GM12864 (cell line): ENCODE measurements at regions not wholly inside any gene's neighbourhood (a gene's known extent, or its start where the extent isn't known, plus 50 kb on each side); places are given as distances from the start of the nearest gene placed in this dataset.

ENCODE experiments used
- DNase-seq: peaks from one replicate; pipeline ENCODE4 v3.0.0-alpha.2; 2011; ENCODE audit warnings: low read depth
- H3K4me3 ChIP-seq: 2 replicates; pipeline ENCODE4 v1.5.1; 2011; ENCODE audit warnings: mild to moderate bottlenecking, low read depth, low read length, control low read depth
- CTCF ChIP-seq: IDR thresholded peaks from 2 replicates; pipeline ENCODE4 v1.5.1; 2011; ENCODE audit warnings: low read depth, mild to moderate bottlenecking, moderate library complexity, low read length, control low read depth, inconsistent platforms; ENCODE audit errors: missing control alignments

GRCh38 chr7:20506175-20506574, 109.3 kb upstream of the ABCB5 start:
- no peak for TF ChIP-seq CTCF
- DNase-seq: no peak
- H3K4me3 ChIP-seq: no peak overlapping the region

- H3K4me3 ChIP-seq: no peak overlapping the region
- no peak for DNase-seq
- no peak for TF ChIP-seq CTCF
Measured at GRCh38 chr7:20507157-20507556, 108.3 kb upstream of the ABCB5 start.

- no peak for TF ChIP-seq CTCF
- no peak overlapping the region for H3K4me3 ChIP-seq
- DNase-seq: no peak
Measured at GRCh38 chr7:20508109-20508508, 107.4 kb upstream of the ABCB5 start.

- no peak overlapping the region for H3K4me3 ChIP-seq
- DNase-seq: no peak
- TF ChIP-seq CTCF: no peak
Measured at GRCh38 chr7:20509892-20510572, 105.4 kb upstream of the ABCB5 start.

GRCh38 chr7:20510573-20510900, 104.9 kb upstream of the ABCB5 start:
- H3K4me3 ChIP-seq: no peak overlapping the region
- no peak for TF ChIP-seq CTCF
- DNase-seq: no peak

- H3K4me3 ChIP-seq: no peak overlapping the region
- no peak for DNase-seq
- TF ChIP-seq CTCF: no peak
Measured at GRCh38 chr7:20513341-20513740, 102.1 kb upstream of the ABCB5 start.

- no peak for TF ChIP-seq CTCF
- DNase-seq: no peak
- H3K4me3 ChIP-seq: no peak overlapping the region
Measured at GRCh38 chr7:20513897-20514296, 101.6 kb upstream of the ABCB5 start.
